ENCODE measurements at regions not wholly inside any gene's neighbourhood (a gene's known extent, or its start where the extent isn't known, plus 50 kb on each side); places are given as distances from the start of the nearest gene placed in this dataset.
"Not testable (repeated sequence)": the region's sequence is repeated elsewhere in the genome, so short reads cannot be mapped to it uniquely, and the experiment has no call there.

- DNase-seq (ENCODE audit: low read depth in 2 of 2); H4K20me1 ChIP-seq (ENCODE audit: control insufficient read depth, extremely low read depth, insufficient read depth, low read length); H3K4me3 ChIP-seq (replicated peaks in 1 of 4; ENCODE audit: control extremely low read depth in 1 of 4, insufficient read depth in 1 of 4, low read depth in 3 of 4, low read length in 4 of 4); H3K27ac ChIP-seq (ENCODE audit: insufficient read depth, low read length); H3K79me2 ChIP-seq (ENCODE audit: control insufficient read depth, insufficient read depth, low read length); H3K9ac ChIP-seq (ENCODE audit: insufficient read depth, low read length); H3K9me3 ChIP-seq (ENCODE audit: control insufficient read depth, insufficient read depth, low read depth, low read length); H3K36me3 ChIP-seq (ENCODE audit: control insufficient read depth, insufficient read depth, low read length); H2AFZ ChIP-seq (ENCODE audit: low read length); H3K4me1 ChIP-seq (ENCODE audit: control insufficient read depth, extremely low read depth, insufficient read depth, low read length); H3K4me2 ChIP-seq (ENCODE audit: extremely low read depth, insufficient read depth, low read length); H3K27me3 ChIP-seq (ENCODE audit: control insufficient read depth, insufficient read depth, low read length): not testable (repeated sequence)
- TF ChIP-seq CTCF (conservative IDR thresholded peaks at IDR 0.05 in 1 of 2, IDR thresholded peaks at IDR 0.05 in 1 of 2; ENCODE audit: low read depth in 1 of 2, low read length in 2 of 2): peak in 1 of 2 donors; percentile 10
Observed at GRCh38 chr15:30801140-30801895, 102.4 kb upstream of the FAN1 start.

GRCh38 chr15:30802001-30802400, 101.7 kb upstream of the FAN1 start:
- not testable (repeated sequence) for H4K20me1 ChIP-seq (ENCODE audit: control insufficient read depth, extremely low read depth, insufficient read depth, low read length); H3K79me2 ChIP-seq (ENCODE audit: control insufficient read depth, insufficient read depth, low read length); H3K9ac ChIP-seq (ENCODE audit: insufficient read depth, low read length); H3K4me2 ChIP-seq (ENCODE audit: extremely low read depth, insufficient read depth, low read length); H3K4me1 ChIP-seq (ENCODE audit: control insufficient read depth, extremely low read depth, insufficient read depth, low read length); H3K27me3 ChIP-seq (ENCODE audit: control insufficient read depth, insufficient read depth, low read length); H3K36me3 ChIP-seq (ENCODE audit: control insufficient read depth, insufficient read depth, low read length); H3K4me3 ChIP-seq (replicated peaks in 1 of 4; ENCODE audit: control extremely low read depth in 1 of 4, insufficient read depth in 1 of 4, low read depth in 3 of 4, low read length in 4 of 4); H3K27ac ChIP-seq (ENCODE audit: insufficient read depth, low read length); DNase-seq (ENCODE audit: low read depth in 2 of 2); H3K9me3 ChIP-seq (ENCODE audit: control insufficient read depth, insufficient read depth, low read depth, low read length); H2AFZ ChIP-seq (ENCODE audit: low read length)

- H4K20me1 ChIP-seq (ENCODE audit: control insufficient read depth, extremely low read depth, insufficient read depth, low read length); H3K4me1 ChIP-seq (ENCODE audit: control insufficient read depth, extremely low read depth, insufficient read depth, low read length); H3K79me2 ChIP-seq (ENCODE audit: control insufficient read depth, insufficient read depth, low read length); H3K27me3 ChIP-seq (ENCODE audit: control insufficient read depth, insufficient read depth, low read length); H3K9me3 ChIP-seq (ENCODE audit: control insufficient read depth, insufficient read depth, low read depth, low read length); H2AFZ ChIP-seq (ENCODE audit: low read length); DNase-seq (ENCODE audit: low read depth in 2 of 2); H3K4me3 ChIP-seq (replicated peaks in 1 of 4; ENCODE audit: control extremely low read depth in 1 of 4, insufficient read depth in 1 of 4, low read depth in 3 of 4, low read length in 4 of 4); H3K4me2 ChIP-seq (ENCODE audit: extremely low read depth, insufficient read depth, low read length); H3K9ac ChIP-seq (ENCODE audit: insufficient read depth, low read length); H3K36me3 ChIP-seq (ENCODE audit: control insufficient read depth, insufficient read depth, low read length); H3K27ac ChIP-seq (ENCODE audit: insufficient read depth, low read length): not testable (repeated sequence)
Observed at GRCh38 chr15:30803703-30804102, 100.0 kb upstream of the FAN1 start.

- Histone ChIP-seq H3K36me3 (ENCODE audit: control insufficient read depth, insufficient read depth, low read length) (no peaks in the 10 kb centered on the region), H3K4me3 (replicated peaks in 1 of 4; ENCODE audit: control extremely low read depth in 1 of 4, insufficient read depth in 1 of 4, low read depth in 3 of 4, low read length in 4 of 4) (no peak overlapping the region)
- no peak for TF ChIP-seq CTCF (conservative IDR thresholded peaks at IDR 0.05 in 1 of 2, IDR thresholded peaks at IDR 0.05 in 1 of 2; ENCODE audit: low read depth in 1 of 2, low read length in 2 of 2)
- no peak for TF ChIP-seq EZH2 (IDR thresholded peaks at IDR 0.05; ENCODE audit: low read length, missing control alignments)
Observed at GRCh38 chr15:30816430-30816829, 87.3 kb upstream of the FAN1 start.

GRCh38 chr15:30823068-30823813, 80.5 kb upstream of the FAN1 start:
- peak overlapping the region; percentile 16 for H3K9ac ChIP-seq (ENCODE audit: insufficient read depth, low read length)
- not testable (repeated sequence) for H3K27me3 ChIP-seq (ENCODE audit: control insufficient read depth, insufficient read depth, low read length); H3K36me3 ChIP-seq (ENCODE audit: control insufficient read depth, insufficient read depth, low read length); H3K79me2 ChIP-seq (ENCODE audit: control insufficient read depth, insufficient read depth, low read length); H2AFZ ChIP-seq (ENCODE audit: low read length); H4K20me1 ChIP-seq (ENCODE audit: control insufficient read depth, extremely low read depth, insufficient read depth, low read length); H3K4me2 ChIP-seq (ENCODE audit: extremely low read depth, insufficient read depth, low read length); H3K9me3 ChIP-seq (ENCODE audit: control insufficient read depth, insufficient read depth, low read depth, low read length); H3K27ac ChIP-seq (ENCODE audit: insufficient read depth, low read length); H3K4me1 ChIP-seq (ENCODE audit: control insufficient read depth, extremely low read depth, insufficient read depth, low read length)
- DNase-seq (ENCODE audit: low read depth in 2 of 2): peak in 1 of 2 donors; percentile 25
- peak overlapping the region in 1 of 4 experiments; percentile 39 for H3K4me3 ChIP-seq (replicated peaks in 1 of 4; ENCODE audit: control extremely low read depth in 1 of 4, insufficient read depth in 1 of 4, low read depth in 3 of 4, low read length in 4 of 4)

More at GRCh38 chr15:30816430-30816829, 87.3 kb upstream of the FAN1 start:
- H3K27ac ChIP-seq (ENCODE audit: insufficient read depth, low read length): no peak overlapping the region
- DNase-seq (ENCODE audit: low read depth in 2 of 2): no peak
- no peaks in the 10 kb centered on the region for H3K27me3 ChIP-seq (ENCODE audit: control insufficient read depth, insufficient read depth, low read length)
- no peaks in the 10 kb centered on the region for H3K9me3 ChIP-seq (ENCODE audit: control insufficient read depth, insufficient read depth, low read depth, low read length)
- no peak overlapping the region for H3K4me2 ChIP-seq (ENCODE audit: extremely low read depth, insufficient read depth, low read length)
- no peaks in the 10 kb centered on the region for H3K79me2 ChIP-seq (ENCODE audit: control insufficient read depth, insufficient read depth, low read length)
- H3K4me1 ChIP-seq (ENCODE audit: control insufficient read depth, extremely low read depth, insufficient read depth, low read length): no peaks in the 10 kb centered on the region
- H2AFZ ChIP-seq (ENCODE audit: low read length): no peak overlapping the region
- no peak overlapping the region for H3K9ac ChIP-seq (ENCODE audit: insufficient read depth, low read length)
- no peaks in the 10 kb centered on the region for H4K20me1 ChIP-seq (ENCODE audit: control insufficient read depth, extremely low read depth, insufficient read depth, low read length)

All from fibroblast of lung (primary cell).